DOHH2 (cell line): ENCODE measurements at regions not wholly inside any gene's neighbourhood (a gene's known extent, or its start where the extent isn't known, plus 50 kb on each side); places are given as distances from the start of the nearest gene placed in this dataset.

ENCODE experiments used
- EZH2phosphoT487 ChIP-seq: fragments of 200-600 bp; sonication (generic); IDR thresholded peaks from 2 replicates; pipeline ENCODE4 v1.6.1; 2017; ENCODE audit warnings: borderline replicate concordance, mild to moderate bottlenecking, antibody characterized with exemption, low read length, moderate library complexity, mixed read lengths
- TF ChIP-seq, protein P1 (sequence below): fragments of 200-600 bp; sonication (generic); IDR thresholded peaks from one replicate; pipeline ENCODE4 v1.5.1; 2014; ENCODE audit warnings: antibody characterized with exemption, mild to moderate bottlenecking, low read depth, low read length; ENCODE audit not compliant: poor library complexity, severe bottlenecking

DNA sequence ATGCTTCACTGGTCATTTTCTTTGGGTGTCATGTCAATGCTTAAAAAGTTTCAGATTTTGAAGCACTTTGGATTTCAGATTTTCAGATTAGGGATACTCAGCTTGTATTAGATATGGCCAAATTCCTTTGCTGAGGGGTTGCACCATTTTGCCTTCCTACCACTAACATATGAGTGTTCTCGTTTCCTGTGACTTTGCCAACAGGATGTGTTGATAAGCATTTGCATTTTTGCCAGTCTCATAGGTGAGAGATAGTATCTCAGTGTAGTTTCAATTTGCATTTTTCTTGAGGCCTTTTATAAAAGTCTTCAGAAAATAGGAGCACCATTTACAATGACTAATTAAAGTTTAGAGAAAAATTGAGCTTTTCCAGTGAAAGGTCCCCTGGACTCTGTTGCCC, 71.6 kb upstream of the CLCN4 start:
- TF ChIP-seq, protein P1, sequence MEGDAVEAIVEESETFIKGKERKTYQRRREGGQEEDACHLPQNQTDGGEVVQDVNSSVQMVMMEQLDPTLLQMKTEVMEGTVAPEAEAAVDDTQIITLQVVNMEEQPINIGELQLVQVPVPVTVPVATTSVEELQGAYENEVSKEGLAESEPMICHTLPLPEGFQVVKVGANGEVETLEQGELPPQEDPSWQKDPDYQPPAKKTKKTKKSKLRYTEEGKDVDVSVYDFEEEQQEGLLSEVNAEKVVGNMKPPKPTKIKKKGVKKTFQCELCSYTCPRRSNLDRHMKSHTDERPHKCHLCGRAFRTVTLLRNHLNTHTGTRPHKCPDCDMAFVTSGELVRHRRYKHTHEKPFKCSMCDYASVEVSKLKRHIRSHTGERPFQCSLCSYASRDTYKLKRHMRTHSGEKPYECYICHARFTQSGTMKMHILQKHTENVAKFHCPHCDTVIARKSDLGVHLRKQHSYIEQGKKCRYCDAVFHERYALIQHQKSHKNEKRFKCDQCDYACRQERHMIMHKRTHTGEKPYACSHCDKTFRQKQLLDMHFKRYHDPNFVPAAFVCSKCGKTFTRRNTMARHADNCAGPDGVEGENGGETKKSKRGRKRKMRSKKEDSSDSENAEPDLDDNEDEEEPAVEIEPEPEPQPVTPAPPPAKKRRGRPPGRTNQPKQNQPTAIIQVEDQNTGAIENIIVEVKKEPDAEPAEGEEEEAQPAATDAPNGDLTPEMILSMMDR = no peak
- no peak for TF ChIP-seq EZH2phosphoT487
